PC-9 (cell line): ENCODE measurements at regions not wholly inside any gene's neighbourhood (a gene's known extent, or its start where the extent isn't known, plus 50 kb on each side); places are given as distances from the start of the nearest gene placed in this dataset.

ENCODE experiments used
- EZH2 ChIP-seq: fragments of 200-600 bp; sonication (generic); IDR thresholded peaks from 2 replicates; pipeline ENCODE4 v1.8.0; 2017; ENCODE audit warnings: antibody characterized with exemption, low read depth
- TF ChIP-seq, protein P1 (sequence below): fragments of 200-600 bp; sonication (generic); conservative IDR thresholded peaks from 2 replicates; pipeline ENCODE4 v1.6.1; 2017; ENCODE audit warnings: mixed run types, antibody characterized with exemption, mild to moderate bottlenecking, moderate library complexity

DNA sequence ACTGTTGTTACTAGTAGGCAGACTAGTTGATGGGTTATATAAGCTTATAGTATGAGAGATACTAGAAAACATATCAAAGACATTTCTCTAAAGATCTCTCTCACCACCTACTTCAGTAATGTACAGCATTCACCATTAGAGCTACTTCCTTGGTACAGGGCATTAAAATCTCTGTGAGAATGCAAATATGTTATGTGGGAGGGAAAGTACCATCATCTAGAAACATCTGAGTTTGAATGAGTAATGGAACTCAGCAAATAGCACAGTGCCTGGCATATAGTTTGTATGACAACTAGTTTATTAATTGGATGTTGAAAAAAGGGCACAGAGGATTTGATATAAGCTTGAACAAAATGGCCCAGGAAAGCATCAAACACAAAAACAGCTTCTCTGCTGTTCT, 211.1 kb downstream of the GLUD2 start:
- TF ChIP-seq, protein P1, sequence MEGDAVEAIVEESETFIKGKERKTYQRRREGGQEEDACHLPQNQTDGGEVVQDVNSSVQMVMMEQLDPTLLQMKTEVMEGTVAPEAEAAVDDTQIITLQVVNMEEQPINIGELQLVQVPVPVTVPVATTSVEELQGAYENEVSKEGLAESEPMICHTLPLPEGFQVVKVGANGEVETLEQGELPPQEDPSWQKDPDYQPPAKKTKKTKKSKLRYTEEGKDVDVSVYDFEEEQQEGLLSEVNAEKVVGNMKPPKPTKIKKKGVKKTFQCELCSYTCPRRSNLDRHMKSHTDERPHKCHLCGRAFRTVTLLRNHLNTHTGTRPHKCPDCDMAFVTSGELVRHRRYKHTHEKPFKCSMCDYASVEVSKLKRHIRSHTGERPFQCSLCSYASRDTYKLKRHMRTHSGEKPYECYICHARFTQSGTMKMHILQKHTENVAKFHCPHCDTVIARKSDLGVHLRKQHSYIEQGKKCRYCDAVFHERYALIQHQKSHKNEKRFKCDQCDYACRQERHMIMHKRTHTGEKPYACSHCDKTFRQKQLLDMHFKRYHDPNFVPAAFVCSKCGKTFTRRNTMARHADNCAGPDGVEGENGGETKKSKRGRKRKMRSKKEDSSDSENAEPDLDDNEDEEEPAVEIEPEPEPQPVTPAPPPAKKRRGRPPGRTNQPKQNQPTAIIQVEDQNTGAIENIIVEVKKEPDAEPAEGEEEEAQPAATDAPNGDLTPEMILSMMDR, result no peak
- TF ChIP-seq EZH2, result no peak
